K562 (cell line): ENCODE measurements at regions not wholly inside any gene's neighbourhood (a gene's known extent, or its start where the extent isn't known, plus 50 kb on each side); places are given as distances from the start of the nearest gene placed in this dataset.
"Not testable (repeated sequence)": the region's sequence is repeated elsewhere in the genome, so short reads cannot be mapped to it uniquely, and the experiment has no call there.

Experiments
- AFF4 ChIP-seq: sonication (generic); formaldehyde crosslinking; IDR thresholded peaks from 2 replicates; pipeline ENCODE4 v1.8.0; 2023; ENCODE audit warnings: mild to moderate bottlenecking, missing genetic modification reagents
- CTCF ChIP-seq, 3 experiments: IDR thresholded peaks in 2 of 3; conservative IDR thresholded peaks in 1 of 3; 2 replicates each; pipeline ENCODE4 v1.5.1; 2011 to 2012; ENCODE audit warnings: low read length in 3 of 3, mild to moderate bottlenecking in 3 of 3, control low read depth in 2 of 3, improper control_type of control experiment in 1 of 3, inconsistent platforms in 1 of 3, low read depth in 1 of 3, mixed read lengths in 1 of 3, moderate library complexity in 1 of 3; ENCODE audit not compliant: insufficient read depth in 2 of 3
- DIDO1 ChIP-seq: fragments of 450-650 bp; IDR thresholded peaks from 2 replicates; pipeline ENCODE4 v1.6.1; 2016; ENCODE audit warnings: low read depth, missing biosample characterization, missing genetic modification characterization
- FOS ChIP-seq: IDR thresholded peaks from 3 replicates; pipeline ENCODE4 v1.6.1; 2011; ENCODE audit not compliant: insufficient read length; ENCODE audit errors: extremely low read depth
- ZNF311 ChIP-seq: fragments of 250-450 bp; sonication (Bioruptor Pico); IDR thresholded peaks from 2 replicates; pipeline ENCODE4 v1.4.0; 2020; ENCODE audit warnings: mild to moderate bottlenecking, moderate library complexity

- not testable (repeated sequence) for TF ChIP-seq DIDO1 (tag); AFF4; ZNF311; CTCF (IDR thresholded peaks at IDR 0.05 in 2 of 3, conservative IDR thresholded peaks at IDR 0.05 in 1 of 3; ENCODE audit: insufficient read depth in 2 of 3, low read depth in 1 of 3, low read length in 3 of 3); FOS
Measured at GRCh38 chr13:25002311-25002710, 93.6 kb upstream of the PABPC3 start.
